ENCODE measurements at regions not wholly inside any gene's neighbourhood (a gene's known extent, or its start where the extent isn't known, plus 50 kb on each side); places are given as distances from the start of the nearest gene placed in this dataset.

DNA sequence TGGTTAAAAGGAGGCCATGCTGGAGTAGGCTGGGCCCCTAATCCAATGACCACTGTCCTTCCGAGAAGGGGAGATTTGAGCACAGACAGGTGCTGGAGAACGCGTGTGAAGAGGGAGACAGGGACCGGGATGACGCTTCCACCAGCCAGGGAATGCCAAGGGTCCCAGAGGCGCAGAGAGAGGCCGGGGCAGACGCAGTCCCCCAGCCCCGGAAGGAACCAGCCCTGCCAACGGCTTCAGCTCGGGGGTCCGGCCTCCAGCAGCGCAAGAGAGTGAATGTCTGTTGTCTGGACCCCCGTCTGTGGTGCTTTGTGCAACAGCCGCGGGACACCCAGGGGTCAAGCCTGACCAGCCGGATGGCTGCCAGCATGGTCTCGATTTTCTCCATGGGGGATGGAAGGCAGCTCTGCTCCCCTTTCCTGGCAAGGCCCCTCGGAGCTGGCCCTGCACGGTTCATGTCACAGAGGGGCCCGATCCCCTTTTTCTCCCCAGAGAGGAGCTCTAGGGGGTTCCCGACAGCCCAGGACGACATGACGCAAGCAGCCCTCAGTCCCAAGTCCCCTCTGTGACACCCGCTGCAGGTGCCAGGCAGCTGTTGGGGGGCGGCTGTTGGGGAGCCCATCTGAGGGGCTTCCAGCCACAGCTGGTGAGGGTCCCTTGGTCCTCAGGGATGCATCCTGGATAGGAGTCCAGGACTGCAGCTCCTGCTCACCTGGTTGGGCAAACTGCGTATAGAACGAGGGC lies 73.5 kb downstream of the SIK1 start:
- TF ChIP-seq, protein P1, sequence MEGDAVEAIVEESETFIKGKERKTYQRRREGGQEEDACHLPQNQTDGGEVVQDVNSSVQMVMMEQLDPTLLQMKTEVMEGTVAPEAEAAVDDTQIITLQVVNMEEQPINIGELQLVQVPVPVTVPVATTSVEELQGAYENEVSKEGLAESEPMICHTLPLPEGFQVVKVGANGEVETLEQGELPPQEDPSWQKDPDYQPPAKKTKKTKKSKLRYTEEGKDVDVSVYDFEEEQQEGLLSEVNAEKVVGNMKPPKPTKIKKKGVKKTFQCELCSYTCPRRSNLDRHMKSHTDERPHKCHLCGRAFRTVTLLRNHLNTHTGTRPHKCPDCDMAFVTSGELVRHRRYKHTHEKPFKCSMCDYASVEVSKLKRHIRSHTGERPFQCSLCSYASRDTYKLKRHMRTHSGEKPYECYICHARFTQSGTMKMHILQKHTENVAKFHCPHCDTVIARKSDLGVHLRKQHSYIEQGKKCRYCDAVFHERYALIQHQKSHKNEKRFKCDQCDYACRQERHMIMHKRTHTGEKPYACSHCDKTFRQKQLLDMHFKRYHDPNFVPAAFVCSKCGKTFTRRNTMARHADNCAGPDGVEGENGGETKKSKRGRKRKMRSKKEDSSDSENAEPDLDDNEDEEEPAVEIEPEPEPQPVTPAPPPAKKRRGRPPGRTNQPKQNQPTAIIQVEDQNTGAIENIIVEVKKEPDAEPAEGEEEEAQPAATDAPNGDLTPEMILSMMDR (conservative IDR thresholded peaks at IDR 0.05): no peak
- no peak overlapping the region for H3K27ac ChIP-seq

DNA sequence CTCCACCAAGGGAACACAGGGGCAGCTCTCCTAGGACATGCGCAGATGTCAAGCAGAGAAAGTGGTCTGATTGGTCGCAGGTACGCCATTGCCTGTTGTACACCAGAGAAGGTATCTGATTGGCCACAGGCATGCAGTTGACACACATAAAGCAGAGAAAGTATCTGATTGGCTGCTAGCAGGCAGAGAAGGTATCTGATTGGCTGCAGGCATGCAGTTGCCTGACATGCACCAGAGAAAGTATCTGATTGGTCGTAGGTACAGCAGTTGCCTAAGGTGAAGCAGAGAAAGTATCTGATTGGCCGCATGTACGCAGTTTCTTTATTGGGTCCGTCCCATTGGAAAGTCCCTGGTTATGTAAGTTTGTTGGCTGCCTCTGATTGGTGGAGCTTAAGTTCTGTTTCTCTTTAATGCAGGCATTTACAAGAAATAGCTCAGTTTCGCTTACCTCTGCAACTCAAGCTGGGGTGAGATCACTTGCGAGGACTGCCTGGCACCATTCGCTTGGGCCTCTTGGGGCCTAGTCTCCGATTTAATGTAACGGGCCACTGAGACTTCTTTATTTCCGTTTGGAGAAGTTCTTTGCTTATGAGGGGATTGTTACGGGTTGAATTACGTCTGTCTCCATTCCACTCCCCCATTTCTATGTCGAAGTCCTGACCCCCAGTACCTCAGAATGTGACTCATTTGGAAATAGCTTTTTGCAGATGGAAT lies 74.2 kb downstream of the SIK1 start:
- TF ChIP-seq, protein P1 (conservative IDR thresholded peaks at IDR 0.05): no peak
- no peak overlapping the region for H3K27ac ChIP-seq

DNA sequence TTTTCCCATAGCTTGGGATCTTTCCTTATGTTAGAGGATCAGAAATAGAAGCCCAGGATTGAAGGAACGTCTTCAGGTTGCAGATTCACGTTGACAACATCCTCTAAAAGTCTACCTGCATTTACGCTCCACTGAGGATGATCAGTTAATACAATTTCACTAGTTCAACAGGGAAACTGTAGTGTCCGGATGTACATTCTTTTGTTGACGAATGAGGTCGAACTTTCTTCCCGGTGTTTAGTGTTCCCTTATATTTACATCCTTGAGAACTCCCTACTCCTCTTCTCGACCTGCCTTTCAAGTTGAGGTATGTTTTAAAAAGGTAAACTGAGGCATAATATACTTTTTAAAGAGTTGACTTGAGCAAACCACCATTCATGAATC lies 74.8 kb downstream of the SIK1 start:
- H3K27ac ChIP-seq: no peak overlapping the region
- TF ChIP-seq, protein P1 (conservative IDR thresholded peaks at IDR 0.05): no peak

DNA sequence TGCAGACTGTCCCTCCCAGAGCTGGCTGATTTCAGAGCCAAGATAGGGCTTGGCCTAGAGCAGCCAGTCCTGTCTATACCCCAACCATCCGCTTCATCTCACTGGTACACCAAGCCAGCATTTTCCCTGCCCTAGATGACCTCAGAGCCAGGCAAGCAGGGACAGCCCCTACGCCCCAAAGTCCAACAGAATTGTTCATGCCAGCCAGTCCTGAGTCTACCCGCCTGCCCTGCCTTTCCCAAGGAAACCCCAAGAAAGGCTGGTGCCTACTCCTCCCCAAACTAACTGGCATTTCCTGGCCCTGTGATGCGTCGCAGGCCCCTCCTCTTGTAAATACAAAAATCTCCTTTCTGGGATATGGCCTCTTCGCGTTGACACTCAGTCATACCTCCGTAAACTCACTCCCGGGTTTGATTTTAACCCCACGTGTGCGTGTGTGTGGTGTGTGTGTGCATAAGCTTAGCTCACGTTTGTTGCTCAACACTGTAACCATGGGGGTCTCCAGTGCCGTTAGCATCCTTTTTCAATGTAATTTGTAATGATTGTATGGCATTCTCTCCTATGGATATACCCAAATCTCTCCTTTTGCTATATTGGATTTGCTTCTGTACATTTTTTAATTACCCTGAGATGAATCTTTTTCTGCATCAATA lies 75.3 kb downstream of the SIK1 start:
- TF ChIP-seq, protein P1 (conservative IDR thresholded peaks at IDR 0.05): no peak
- H3K27ac ChIP-seq: no peak overlapping the region

DNA sequence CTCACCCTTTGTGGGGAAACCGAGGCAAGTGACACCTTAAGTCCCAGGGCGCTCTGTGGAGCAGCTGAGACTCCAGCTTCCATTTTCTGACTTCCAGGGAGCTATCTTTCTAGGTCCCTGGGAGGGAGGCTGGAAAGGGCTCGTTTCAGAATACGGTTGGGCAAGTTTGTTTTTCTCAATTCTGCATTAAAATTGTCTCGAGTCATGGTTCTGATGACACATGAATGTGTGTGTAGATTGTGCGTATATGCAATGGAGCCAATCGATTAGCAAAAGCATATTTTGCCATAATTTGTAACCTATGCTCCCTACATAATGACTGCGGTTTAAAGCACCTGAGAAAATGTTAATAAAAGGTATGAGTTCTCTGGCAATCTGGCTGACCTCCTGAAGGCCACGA lies 77.3 kb downstream of the SIK1 start:
- H3K27ac ChIP-seq: peak overlapping the region; percentile 6; the same call in 1 of the 2 replicates
- TF ChIP-seq, protein P1 (conservative IDR thresholded peaks at IDR 0.05): no peak

DNA sequence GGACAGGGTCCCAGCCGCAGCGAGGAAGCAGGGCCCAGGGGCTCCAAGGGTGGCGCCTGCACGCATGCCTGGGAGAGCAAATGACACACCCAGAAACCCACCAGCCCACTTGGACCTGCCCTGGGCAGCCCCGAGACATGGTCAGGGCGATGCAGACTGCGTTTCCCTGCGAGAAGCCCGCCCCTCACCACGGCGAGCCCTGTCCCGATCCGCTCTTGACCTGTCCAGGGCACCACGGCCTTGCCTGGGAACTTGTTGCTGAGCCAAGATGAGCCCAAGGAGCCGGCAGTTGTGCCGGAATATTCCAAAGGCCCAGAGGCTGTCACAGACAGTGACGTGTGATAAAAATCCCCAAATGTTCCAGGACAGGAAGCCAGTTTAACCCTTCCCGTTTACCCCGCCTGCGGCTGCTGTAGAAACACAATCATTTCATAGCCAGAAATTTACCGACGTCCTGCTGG lies 78.1 kb downstream of the SIK1 start:
- TF ChIP-seq, protein P1 (conservative IDR thresholded peaks at IDR 0.05): no peak
- peak overlapping the region; percentile 6; the same call in 1 of the 2 replicates for H3K27ac ChIP-seq

DNA sequence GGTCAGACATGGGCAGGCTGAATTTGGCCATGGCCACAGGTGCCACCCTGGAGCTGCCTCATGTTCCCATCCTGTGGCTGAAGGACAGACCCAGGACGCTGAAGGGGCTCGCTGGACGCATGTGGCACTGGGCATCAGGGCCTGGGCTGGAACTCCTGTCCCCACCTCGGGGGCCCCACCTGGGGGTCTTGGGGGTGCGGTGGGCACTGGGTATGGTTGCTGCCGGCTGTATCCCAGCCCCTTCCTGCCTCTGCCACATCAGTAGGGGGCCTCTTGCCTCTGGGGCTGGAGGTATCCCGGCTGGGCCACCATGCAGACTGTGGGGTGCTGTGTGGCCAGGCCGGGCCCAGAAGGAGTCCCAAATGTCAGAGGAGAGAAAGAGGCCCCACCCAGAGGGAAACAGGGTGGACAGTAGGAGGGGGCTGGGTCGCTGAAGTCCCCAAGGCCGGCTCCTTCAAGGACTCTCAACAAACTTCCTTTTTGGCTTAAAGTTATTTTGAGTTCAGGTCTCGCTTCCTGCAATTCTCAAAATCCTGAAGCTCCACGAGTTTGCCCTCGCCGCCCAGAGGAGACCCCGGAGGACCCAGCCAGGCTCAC lies 78.7 kb downstream of the SIK1 start:
- peak overlapping the region; percentile 6; the same call in 1 of the 2 replicates for H3K27ac ChIP-seq
- TF ChIP-seq, protein P1 (conservative IDR thresholded peaks at IDR 0.05): no peak

Measured in VCaP (cell line).